ELF-1 (cell line): ENCODE measurements at regions not wholly inside any gene's neighbourhood (a gene's known extent, or its start where the extent isn't known, plus 50 kb on each side); places are given as distances from the start of the nearest gene placed in this dataset.
A peak's percentile ranks its signal among the peaks of the same experiment; 100 is the strongest.

Experiments
- DNase-seq: peaks from one replicate; pipeline ENCODE4 v3.0.0-alpha.2; 2016; ENCODE audit warnings: low read depth, low spot score

DNA sequence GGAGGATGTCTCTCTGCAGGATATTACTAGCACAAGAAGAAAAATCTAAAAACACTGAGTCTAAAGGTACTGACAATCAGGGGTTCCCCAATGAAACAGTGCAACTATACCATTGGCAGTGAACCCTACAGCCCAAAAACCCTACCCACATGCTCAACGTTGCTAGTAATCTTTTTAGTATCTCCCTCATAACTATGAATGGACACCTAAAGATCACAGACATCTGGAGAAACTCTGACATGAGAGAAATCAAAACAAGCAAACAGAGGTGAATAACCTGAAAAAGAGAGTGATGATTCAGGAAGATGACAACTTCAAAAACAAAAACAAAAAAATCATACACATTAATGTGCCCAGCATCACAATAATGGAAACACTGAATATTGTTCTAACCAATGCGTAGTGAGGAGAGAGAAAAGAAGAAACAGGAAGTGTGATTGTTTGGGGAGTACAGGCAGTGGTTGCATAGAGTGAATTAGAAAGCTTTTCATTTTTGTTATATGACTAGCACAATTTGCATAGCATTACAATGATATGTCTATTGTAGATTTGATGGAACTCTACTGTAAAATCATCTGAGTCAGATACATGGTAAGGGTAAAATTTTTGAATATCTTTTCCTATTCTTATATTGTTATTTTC, 78.9 kb upstream of the FMR1 start:
- DNase-seq, result no peak

DNA sequence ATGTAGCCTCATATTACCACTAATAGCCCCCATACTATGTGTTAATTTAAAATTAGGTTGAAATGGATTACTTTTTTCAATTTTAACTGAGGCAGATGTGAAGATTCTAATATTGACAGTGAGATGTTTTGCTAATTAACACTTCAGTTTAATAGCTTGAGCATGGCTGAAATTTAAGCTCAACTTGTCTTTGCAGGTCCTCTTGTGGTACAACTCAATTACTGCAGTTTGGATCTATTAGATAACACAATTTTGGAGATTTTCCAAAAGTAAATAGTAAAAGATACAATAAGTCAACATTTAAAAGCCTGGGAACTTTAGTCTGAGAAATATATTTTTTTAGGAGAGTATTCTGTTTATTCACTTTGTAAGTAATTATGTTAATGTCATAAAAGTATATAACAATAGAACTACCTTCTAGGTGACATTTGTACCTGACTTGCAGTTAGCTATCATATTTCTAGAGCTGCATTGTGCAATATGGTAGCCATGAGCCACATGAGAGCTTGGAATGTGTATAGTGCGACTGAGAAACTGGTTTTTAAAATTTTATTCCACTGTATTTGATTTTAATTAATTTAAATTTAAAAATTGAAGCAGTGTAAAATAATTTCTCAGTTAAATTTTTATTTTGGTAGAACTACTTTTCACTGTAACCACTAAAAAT, 73.1 kb upstream of the FMR1 start:
- DNase-seq, result no peak

DNA sequence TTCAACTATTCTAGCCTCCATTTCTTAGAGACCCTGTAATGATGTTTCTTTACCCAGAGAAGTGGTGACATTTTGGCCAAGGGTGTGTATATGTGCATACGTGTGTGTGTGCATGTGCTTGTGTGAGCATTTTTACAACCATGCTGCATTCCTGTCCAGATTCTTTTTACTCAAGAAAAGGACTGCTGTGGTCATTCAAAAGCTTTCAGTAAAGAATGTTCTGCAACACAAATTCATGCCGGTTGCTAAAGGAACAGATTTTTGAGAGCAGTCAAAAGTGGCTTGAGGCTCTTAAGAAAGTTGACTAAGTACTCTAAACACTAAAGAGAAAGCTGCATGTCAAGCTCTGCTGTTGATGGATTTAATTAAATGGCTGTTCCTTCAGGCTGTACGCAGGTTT, 65.0 kb upstream of the FMR1 start:
- peak; percentile 55 for DNase-seq

DNA sequence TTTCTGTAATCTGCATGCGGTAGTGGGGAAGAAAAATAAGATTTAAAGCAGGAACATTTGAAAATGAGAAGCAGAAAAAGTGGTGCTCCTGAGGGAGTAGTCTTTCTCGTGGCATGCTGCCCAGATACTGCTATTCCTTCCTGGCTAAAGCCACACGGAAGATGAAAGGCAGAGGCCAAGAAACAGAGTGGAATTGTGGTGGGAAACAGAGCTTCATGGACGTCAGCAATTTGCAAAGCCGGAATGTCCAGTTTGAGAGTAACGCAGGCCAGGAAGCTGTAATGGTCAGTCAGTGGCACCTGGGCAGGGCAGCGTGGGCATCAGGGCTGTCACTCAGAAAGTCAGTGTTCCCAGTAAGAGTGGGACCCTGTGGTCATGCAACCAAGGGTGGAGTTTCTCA, 63.7 kb upstream of the FMR1 start:
- peak; percentile 58 for DNase-seq

- peak; percentile 75 for DNase-seq
These were observed 62.9 kb upstream of the FMR1 start for GRCh38 chrX:147848543-147849443.

DNA sequence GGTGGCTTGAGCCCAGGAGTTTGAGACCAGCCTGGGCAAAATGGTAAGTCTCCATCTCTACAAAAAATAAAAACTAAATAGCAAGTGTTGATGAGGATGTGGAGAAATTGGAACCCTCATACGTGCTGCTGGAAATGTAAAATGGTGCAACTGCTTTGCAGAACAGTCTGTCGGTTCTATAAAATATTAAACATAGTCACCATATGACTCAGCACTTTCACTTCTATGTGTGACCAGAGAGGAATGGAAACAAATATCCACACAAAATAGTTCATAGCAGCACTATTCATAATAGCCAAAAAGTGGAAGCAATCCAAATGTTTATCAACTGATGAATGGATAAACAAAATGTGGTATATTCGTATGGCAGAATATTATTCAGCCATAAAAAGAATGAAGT, 60.8 kb upstream of the FMR1 start:
- DNase-seq, result no peak

- DNase-seq, result peak; percentile 37
These were observed 58.0 kb upstream of the FMR1 start for GRCh38 chrX:147853701-147854100.

- no peak for DNase-seq
These were observed 52.1 kb upstream of the FMR1 start for GRCh38 chrX:147859666-147860065.
